ENCODE measurements at regions not wholly inside any gene's neighbourhood (a gene's known extent, or its start where the extent isn't known, plus 50 kb on each side); places are given as distances from the start of the nearest gene placed in this dataset.

- no peak for DNase-seq
These were observed 381.0 kb upstream of the RGMA start for GRCh38 chr15:93469994-93470393.

- DNase-seq: no peak
These were observed 378.3 kb upstream of the RGMA start for GRCh38 chr15:93467337-93467736.

GRCh38 chr15:93466380-93466779, 377.4 kb upstream of the RGMA start:
- no peak for DNase-seq

- no peak for DNase-seq
These were observed 373.7 kb upstream of the RGMA start for GRCh38 chr15:93462690-93463089.

- DNase-seq: no peak
These were observed 371.7 kb upstream of the RGMA start for GRCh38 chr15:93460717-93461116.

- no peak for DNase-seq
These were observed 370.4 kb upstream of the RGMA start for GRCh38 chr15:93459396-93459795.

- DNase-seq: no peak
These were observed 369.6 kb upstream of the RGMA start for GRCh38 chr15:93458597-93458996.

- no peak for DNase-seq
These were observed 365.8 kb upstream of the RGMA start for GRCh38 chr15:93454788-93455187.

- DNase-seq: no peak
These were observed 363.7 kb upstream of the RGMA start for GRCh38 chr15:93452537-93453211.

GRCh38 chr15:93451822-93452221, 362.8 kb upstream of the RGMA start:
- no peak for DNase-seq

- DNase-seq: no peak
These were observed 362.3 kb upstream of the RGMA start for GRCh38 chr15:93451265-93451664.

GRCh38 chr15:93449798-93450197, 360.8 kb upstream of the RGMA start:
- DNase-seq: no peak

- DNase-seq: no peak
These were observed 349.3 kb upstream of the RGMA start for GRCh38 chr15:93438310-93438709.

GRCh38 chr15:93432474-93432873, 343.5 kb upstream of the RGMA start:
- no peak for DNase-seq

GRCh38 chr15:93428807-93429351, 339.9 kb upstream of the RGMA start:
- no peak for DNase-seq

GRCh38 chr15:93428150-93428549, 339.1 kb upstream of the RGMA start:
- DNase-seq: no peak

- DNase-seq: no peak
These were observed 335.1 kb upstream of the RGMA start for GRCh38 chr15:93424131-93424530.

- DNase-seq: no peak
These were observed 333.5 kb upstream of the RGMA start for GRCh38 chr15:93422476-93422875.

- DNase-seq: no peak
These were observed 331.5 kb upstream of the RGMA start for GRCh38 chr15:93420477-93420876.

GRCh38 chr15:93420050-93420452, 331.0 kb upstream of the RGMA start:
- no peak for DNase-seq

GRCh38 chr15:93418566-93418965, 329.6 kb upstream of the RGMA start:
- no peak for DNase-seq

- no peak for DNase-seq
These were observed 328.6 kb upstream of the RGMA start for GRCh38 chr15:93417631-93418030.

GRCh38 chr15:93417156-93417555, 328.1 kb upstream of the RGMA start:
- no peak for DNase-seq

GRCh38 chr15:93415576-93415975, 326.6 kb upstream of the RGMA start:
- DNase-seq: no peak

GRCh38 chr15:93414576-93415231, 325.7 kb upstream of the RGMA start:
- DNase-seq: no peak

Measured in stimulated activated CD4-positive, alpha-beta T cell treated with anti-CD3 and anti-CD28 coated beads, Interleukin-15, amount 100 ng/mL, for 24 hours (primary cell).